ENCODE measurements at regions not wholly inside any gene's neighbourhood (a gene's known extent, or its start where the extent isn't known, plus 50 kb on each side); places are given as distances from the start of the nearest gene placed in this dataset.
A peak's percentile ranks its signal among the peaks of the same experiment; 100 is the strongest.

GRCh38 chr11:122187373-122188165 lies 71.6 kb upstream of the BLID start:
- Histone ChIP-seq H3K4me3 (ENCODE audit: low read depth in 1 of 3, low read length in 3 of 3) (no peak overlapping the region), H3K4me1 (ENCODE audit: control insufficient read depth in 4 of 4, insufficient read depth in 4 of 4, low read length in 3 of 4) (no peaks in the 10 kb centered on the region), H3K27me3 (ENCODE audit: control insufficient read depth in 4 of 4, insufficient read depth in 4 of 4, low read length in 3 of 4) (no peaks in the 10 kb centered on the region), H3K36me3 (ENCODE audit: control insufficient read depth in 4 of 4, insufficient read depth in 3 of 4, low read depth in 1 of 4, low read length in 3 of 4) (no peaks in the 10 kb centered on the region), H3K27ac (ENCODE audit: low read depth in 1 of 2, low read length in 2 of 2) (no peak overlapping the region), H3K9ac (ENCODE audit: low read depth in 1 of 2, low read length in 2 of 2) (no peak overlapping the region), H3K9me3 (ENCODE audit: control insufficient read depth in 4 of 4, low read length in 3 of 4) (peaks cover 0 to 6% (median under 1%) of the 10 kb centered on the region in 4 donors)
- WGBS: 98% methylated on average over 9 of the region's 9 CpGs
- TF ChIP-seq HNF4G (IDR thresholded peaks at IDR 0.05) (no peak), CTCF (IDR thresholded peaks at IDR 0.05; ENCODE audit: low read depth, low read length, missing input control) (no peak), NR2F2 (IDR thresholded peaks at IDR 0.05) (no peak), ZBTB33 (IDR thresholded peaks at IDR 0.05) (no peak), EGR1 (IDR thresholded peaks at IDR 0.05; ENCODE audit: low read depth in 2 of 2) (no peak), ATF3 (IDR thresholded peaks at IDR 0.05) (no peak)
- no peak for DNase-seq (ENCODE audit: low spot score)

GRCh38 chr11:122186439-122187080 lies 70.5 kb upstream of the BLID start:
- no peak overlapping the region for H3K9ac ChIP-seq (ENCODE audit: low read depth in 1 of 2, low read length in 2 of 2)
- H3K27me3 ChIP-seq (ENCODE audit: control insufficient read depth in 4 of 4, insufficient read depth in 4 of 4, low read length in 3 of 4): no peaks in the 10 kb centered on the region
- no peak for DNase-seq (ENCODE audit: low spot score)
- WGBS: 56% methylated on average over 3 of the region's 3 CpGs
- H3K4me1 ChIP-seq (ENCODE audit: control insufficient read depth in 4 of 4, insufficient read depth in 4 of 4, low read length in 3 of 4): no peaks in the 10 kb centered on the region
- no peak overlapping the region for H3K4me3 ChIP-seq (ENCODE audit: low read depth in 1 of 3, low read length in 3 of 3)
- no peak for TF ChIP-seq ZBTB33 (IDR thresholded peaks at IDR 0.05)
- TF ChIP-seq MAX (IDR thresholded peaks at IDR 0.05): no peak
- TF ChIP-seq GABPA (IDR thresholded peaks at IDR 0.05 in 1 of 2, conservative IDR thresholded peaks at IDR 0.05 in 1 of 2): no peak
- peak; percentile 21 to 52 for TF ChIP-seq HNF4A (conservative IDR thresholded peaks at IDR 0.05)
- TF ChIP-seq JUND (IDR thresholded peaks at IDR 0.05): peak in 1 of 2 donors; percentile 65
- TF ChIP-seq RAD21 (IDR thresholded peaks at IDR 0.05): no peak
- no peak for TF ChIP-seq YY1 (IDR thresholded peaks at IDR 0.05)
- TF ChIP-seq SP1 (IDR thresholded peaks at IDR 0.05): no peak
- no peak for TF ChIP-seq CTCF (IDR thresholded peaks at IDR 0.05; ENCODE audit: low read depth, low read length, missing input control)
- no peak for TF ChIP-seq NR2F2 (IDR thresholded peaks at IDR 0.05)
- TF ChIP-seq ATF3 (IDR thresholded peaks at IDR 0.05): no peak
- H3K36me3 ChIP-seq (ENCODE audit: control insufficient read depth in 4 of 4, insufficient read depth in 3 of 4, low read depth in 1 of 4, low read length in 3 of 4): no peaks in the 10 kb centered on the region
- peaks cover 0 to 6% (median under 1%) of the 10 kb centered on the region in 4 donors for H3K9me3 ChIP-seq (ENCODE audit: control insufficient read depth in 4 of 4, low read length in 3 of 4)
- H3K27ac ChIP-seq (ENCODE audit: low read depth in 1 of 2, low read length in 2 of 2): no peak overlapping the region
